AG10803 (cell line): ENCODE measurements at regions not wholly inside any gene's neighbourhood (a gene's known extent, or its start where the extent isn't known, plus 50 kb on each side); places are given as distances from the start of the nearest gene placed in this dataset.

Experiments used
- DNase-seq: peaks from one replicate; pipeline ENCODE4 v3.0.0; 2010; ENCODE audit warnings: low read depth
- H3K4me3 ChIP-seq: 2 replicates; pipeline ENCODE4 v1.5.1; 2011; ENCODE audit warnings: mild to moderate bottlenecking, low read length, control low read depth
- TF ChIP-seq, protein P1 (sequence below): conservative IDR thresholded peaks from 2 replicates; pipeline ENCODE4 v1.5.1; 2011; ENCODE audit warnings: mild to moderate bottlenecking, low read length, control low read depth, inconsistent platforms

DNA sequence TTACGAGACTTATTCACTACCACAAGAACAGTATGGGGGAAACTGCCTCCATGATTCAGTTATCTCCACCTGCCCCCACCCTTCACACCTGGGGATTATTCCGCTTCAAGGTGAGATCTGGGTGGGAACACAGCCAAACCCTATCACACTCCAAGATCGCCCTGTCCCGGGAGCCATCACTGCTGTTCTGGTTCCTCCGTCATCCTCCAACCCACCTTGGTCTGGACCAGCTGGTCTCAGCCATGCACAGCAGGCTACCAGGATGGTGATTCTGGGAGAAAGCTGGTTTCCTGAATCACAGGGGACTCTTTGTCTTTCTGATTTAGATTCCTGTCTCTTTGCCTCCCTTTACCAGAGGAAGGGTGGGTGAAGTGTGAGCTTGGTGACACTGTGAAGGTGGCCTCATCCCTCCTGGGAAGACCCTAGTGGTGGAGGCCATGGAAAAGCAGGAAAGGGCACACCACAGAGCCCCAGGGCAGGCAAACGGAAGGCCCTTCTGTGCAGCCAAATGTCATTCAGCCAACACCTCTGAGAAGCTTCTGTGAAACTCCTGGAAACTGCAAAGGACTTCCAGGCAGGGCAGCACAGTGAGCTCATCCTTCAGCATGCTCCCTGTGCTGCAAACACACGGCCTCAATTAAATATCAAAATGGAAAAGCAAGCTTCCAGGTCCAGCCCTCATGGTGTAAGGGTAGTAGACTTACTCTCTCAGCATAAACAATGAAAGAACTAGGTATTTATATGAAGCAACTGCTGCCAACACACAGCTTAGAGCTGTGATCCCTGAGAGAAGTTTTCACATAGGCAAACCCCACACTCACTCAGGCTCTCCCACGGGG lies 169.8 kb downstream of the ANKRD60 start:
- no peak overlapping the region for H3K4me3 ChIP-seq
- TF ChIP-seq, protein P1, sequence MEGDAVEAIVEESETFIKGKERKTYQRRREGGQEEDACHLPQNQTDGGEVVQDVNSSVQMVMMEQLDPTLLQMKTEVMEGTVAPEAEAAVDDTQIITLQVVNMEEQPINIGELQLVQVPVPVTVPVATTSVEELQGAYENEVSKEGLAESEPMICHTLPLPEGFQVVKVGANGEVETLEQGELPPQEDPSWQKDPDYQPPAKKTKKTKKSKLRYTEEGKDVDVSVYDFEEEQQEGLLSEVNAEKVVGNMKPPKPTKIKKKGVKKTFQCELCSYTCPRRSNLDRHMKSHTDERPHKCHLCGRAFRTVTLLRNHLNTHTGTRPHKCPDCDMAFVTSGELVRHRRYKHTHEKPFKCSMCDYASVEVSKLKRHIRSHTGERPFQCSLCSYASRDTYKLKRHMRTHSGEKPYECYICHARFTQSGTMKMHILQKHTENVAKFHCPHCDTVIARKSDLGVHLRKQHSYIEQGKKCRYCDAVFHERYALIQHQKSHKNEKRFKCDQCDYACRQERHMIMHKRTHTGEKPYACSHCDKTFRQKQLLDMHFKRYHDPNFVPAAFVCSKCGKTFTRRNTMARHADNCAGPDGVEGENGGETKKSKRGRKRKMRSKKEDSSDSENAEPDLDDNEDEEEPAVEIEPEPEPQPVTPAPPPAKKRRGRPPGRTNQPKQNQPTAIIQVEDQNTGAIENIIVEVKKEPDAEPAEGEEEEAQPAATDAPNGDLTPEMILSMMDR = no peak

DNA sequence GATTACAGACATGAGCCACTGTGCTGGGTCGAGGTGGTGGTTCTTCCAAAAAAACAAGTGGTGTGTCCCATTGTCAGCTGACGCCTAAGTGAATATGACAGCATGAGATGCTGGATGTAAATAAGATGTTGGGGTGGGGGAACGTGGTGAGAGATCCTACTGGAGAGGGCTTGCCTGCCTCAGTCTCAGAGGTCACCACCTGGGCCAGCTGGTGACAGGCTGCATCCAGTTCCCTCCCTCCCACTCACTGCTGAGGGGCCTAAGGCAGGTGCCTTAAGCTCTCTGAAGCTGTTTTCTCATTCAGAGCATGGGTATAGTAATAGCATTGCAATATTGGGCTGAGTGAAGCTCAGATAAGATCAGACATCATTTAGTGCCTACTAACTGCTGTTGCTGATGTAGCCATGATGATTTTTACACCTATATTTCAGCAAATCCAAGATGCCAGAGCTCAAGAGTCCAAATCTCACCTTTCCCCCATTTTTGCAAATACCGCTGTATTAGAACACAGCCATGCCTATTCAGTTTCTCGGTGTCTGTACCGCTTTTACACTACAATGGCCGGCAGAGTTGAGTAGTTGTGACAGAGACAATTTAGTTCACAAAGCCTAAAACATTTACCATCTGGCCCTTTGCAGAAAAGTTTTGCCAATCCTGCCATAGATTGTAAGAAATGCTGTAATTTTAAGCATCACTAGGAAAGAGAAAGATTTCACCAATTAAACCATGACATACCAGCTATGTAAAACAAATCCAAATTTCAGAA lies 171.3 kb downstream of the ANKRD60 start:
- no peak for DNase-seq
- TF ChIP-seq, protein P1 = no peak
- H3K4me3 ChIP-seq = no peak overlapping the region

More for the DNA sequence above, 169.8 kb downstream of the ANKRD60 start:
- no peak for DNase-seq

DNA sequence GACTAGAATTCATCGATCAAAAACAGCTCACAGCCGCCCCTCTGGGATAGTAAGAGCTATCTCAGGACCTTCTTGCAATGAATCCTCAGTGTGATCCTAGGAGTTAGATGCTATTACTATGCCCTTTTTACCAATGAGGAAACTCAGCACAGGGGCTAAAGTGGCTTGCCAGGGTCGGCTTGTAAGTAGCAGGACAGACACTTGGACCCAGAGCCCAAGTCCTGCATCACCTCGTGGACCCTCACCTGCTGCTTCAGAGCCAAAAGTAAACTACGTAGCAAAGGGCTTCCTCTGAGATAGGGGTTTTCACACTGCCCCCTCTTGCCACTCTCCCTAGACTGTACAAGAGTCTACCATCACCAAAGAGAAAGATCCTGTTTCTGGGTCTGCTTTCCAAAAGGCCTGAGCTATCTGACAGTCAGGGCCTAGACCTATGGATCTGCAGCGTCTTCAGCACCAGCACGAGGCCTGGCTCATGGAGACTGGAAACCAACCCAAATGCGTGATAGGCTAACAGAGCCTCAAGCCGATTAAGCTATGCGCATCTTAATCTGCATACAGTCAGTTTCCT lies 172.3 kb downstream of the ANKRD60 start:
- no peak overlapping the region for H3K4me3 ChIP-seq
- TF ChIP-seq, protein P1 = no peak
- DNase-seq = no peak

DNA sequence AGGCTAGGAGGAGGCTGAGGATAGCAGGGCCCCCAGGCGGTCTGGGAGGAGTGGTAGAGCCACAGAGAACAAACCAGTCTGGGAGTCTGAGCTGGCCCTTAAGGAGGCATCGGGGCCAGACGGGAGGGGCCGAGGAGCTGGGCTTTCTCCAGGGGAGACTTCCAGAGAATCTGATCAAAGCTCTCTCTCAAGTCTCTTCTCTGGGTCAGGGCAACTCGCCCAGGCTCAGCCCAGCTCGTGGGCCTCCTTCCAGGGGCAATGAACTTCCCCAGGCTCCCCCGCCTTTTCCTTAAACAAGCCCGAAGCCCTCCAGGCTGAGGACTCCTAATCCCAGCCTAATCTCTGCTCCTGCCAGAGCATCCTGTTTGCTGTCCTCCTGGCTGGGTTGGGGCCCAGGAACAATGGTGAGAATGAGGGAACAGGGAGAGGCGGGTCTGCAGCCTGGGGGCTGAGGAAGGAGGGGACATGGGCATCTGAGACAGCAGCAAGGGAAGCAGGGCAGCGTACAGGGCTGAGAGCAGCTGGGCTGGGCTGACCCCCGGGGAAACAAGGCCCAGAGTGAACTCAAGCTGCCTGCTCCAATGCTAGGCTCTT lies 173.6 kb downstream of the ANKRD60 start:
- DNase-seq = peak; percentile 28

DNA sequence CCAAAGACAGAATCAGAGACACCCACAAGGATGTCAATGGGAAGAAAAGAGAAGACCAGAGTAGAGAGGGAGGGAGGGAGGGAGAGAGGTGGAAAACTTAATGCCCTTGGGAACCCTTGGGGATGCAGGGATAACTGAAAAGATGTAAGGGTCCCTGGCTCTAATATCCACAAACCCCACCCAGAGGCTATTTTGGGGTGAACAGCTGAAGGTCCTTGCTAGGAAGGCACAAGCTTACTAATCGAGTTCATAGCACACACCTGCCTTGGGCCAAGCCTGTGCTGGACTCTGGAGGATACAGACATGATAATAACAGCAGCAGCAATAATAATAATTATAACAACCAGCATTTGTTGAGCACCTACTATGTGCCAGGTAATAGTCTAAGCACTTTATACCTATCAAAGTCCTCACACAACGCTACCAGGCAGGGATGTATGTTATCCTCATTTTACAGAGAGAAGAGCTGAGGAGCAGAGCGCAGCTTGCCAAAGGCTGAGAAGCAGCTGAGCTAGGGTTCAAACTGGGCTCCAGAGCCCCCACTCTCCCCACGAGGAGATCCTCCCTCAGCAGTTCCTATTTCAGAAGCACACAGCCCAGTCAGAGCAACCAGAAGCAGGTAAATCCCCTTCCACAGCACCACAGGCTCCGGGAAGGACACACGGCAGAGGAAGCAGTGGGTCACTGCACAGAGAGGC lies 174.2 kb downstream of the ANKRD60 start:
- DNase-seq = no peak
- no peak overlapping the region for H3K4me3 ChIP-seq
- TF ChIP-seq, protein P1 = no peak

More for the DNA sequence above, 173.6 kb downstream of the ANKRD60 start:
- TF ChIP-seq, protein P1 = no peak
- H3K4me3 ChIP-seq = no peak overlapping the region

DNA sequence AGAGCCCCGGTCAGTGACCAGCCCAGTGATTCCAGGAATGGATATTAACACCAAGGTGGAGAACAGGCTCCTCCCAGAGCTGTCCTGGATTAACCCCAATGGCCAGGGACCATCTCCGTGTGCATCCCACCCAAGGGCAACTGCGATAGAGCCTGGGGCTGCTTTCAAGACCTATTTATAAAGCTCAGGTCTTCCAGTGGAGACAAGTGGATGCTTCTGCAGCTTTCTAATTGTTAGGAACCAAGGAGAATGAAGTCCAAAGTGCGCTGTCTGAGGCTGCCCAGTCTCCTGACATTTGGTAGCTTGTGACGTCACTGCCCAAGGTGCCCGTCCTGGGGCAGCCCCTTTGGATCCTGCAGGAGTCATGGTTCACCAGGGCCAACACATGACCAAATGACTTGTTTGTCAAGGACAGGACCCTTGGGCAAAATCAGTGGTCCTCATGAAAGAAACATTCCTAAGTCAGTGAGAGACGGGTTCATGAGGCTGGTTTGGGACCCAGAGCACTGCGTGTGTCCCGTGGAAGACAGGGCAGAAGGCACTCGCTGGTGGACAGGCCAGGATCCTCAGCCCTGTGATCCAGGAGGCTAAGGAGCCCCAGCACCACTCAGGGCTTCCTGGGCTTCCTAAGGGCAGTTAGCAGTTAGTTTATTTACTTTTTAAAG lies 174.9 kb downstream of the ANKRD60 start:
- no peak for DNase-seq
- TF ChIP-seq, protein P1 = no peak
- H3K4me3 ChIP-seq = no peak overlapping the region
